Neural cell (in vitro differentiated cells): ENCODE measurements at regions not wholly inside any gene's neighbourhood (a gene's known extent, or its start where the extent isn't known, plus 50 kb on each side); places are given as distances from the start of the nearest gene placed in this dataset.

Experiments used
- CTCF ChIP-seq: fragments of 450-650 bp; IDR thresholded peaks from 2 replicates; pipeline ENCODE4 v1.5.1; 2014; ENCODE audit warnings: antibody characterized with exemption, mild to moderate bottlenecking, moderate library complexity; ENCODE audit not compliant: poor library complexity, severe bottlenecking
- EZH2 ChIP-seq: fragments of 200-600, 300-800 bp; shearing (Covaris generic), sonication (generic); IDR thresholded peaks from 2 replicates; pipeline ENCODE4 v1.6.1; 2014; ENCODE audit warnings: antibody characterized with exemption, low read length, borderline replicate concordance, mild to moderate bottlenecking; ENCODE audit not compliant: insufficient read depth, poor library complexity, severe bottlenecking
- TAF1 ChIP-seq: IDR thresholded peaks from 2 replicates; pipeline ENCODE4 v1.6.1; 2012; ENCODE audit warnings: low read depth

GRCh38 chr1:48047116-48047515 lies 49.9 kb upstream of the TRABD2B start:
- TF ChIP-seq EZH2 (no peak), CTCF (no peak), TAF1 (no peak)
